Panc1 (cell line): ENCODE measurements at regions not wholly inside any gene's neighbourhood (a gene's known extent, or its start where the extent isn't known, plus 50 kb on each side); places are given as distances from the start of the nearest gene placed in this dataset.

ENCODE experiments used
- ATAC-seq: fragments of 200-7000 bp; cut with Tn5 transposase; 2 replicates; pipeline ENCODE4 v1.9.1; 2020; ENCODE audit warnings: mild to moderate bottlenecking, moderate library complexity
- BruUV-seq: library from RNA; stranded (reverse); fragments of 400-500 nt; replicated peaks from 2 replicates; lab custom pipeline; 2021; lab: Mats Ljungman, UMichigan
- CTCF ChIA-PET: fragments of 300-600 bp; sonication (Branson Sonifier 250); formaldehyde crosslinking; loops from one replicate; lab custom pipeline; 2022; ENCODE audit warnings: antibody characterized with exemption; lab: Charles Lee
- POLR2A ChIA-PET: fragments of 300-600 bp; sonication (Branson Sonifier 250); formaldehyde crosslinking; loops from one replicate; lab custom pipeline; 2022; ENCODE audit warnings: antibody characterized with exemption; lab: Charles Lee
- DNase-seq: peaks from one replicate; pipeline ENCODE4 v3.0.0-alpha.2; 2010; ENCODE audit warnings: low read depth, low spot score
- H3K27ac ChIP-seq: 2 replicates; pipeline ENCODE4 v1.5.1; 2011; ENCODE audit warnings: mild to moderate bottlenecking, low read length, inconsistent platforms
- H3K27me3 ChIP-seq: fragments of 200-500 bp; sonication (Bioruptor generic); 2 replicates; pipeline ENCODE4 v1.6.0; 2014; ENCODE audit warnings: low read length, inconsistent platforms; ENCODE audit not compliant: control insufficient read depth, insufficient read depth
- H3K36me3 ChIP-seq: fragments of 200-500 bp; sonication (Bioruptor generic); 2 replicates; pipeline ENCODE4 v1.5.1; 2014; ENCODE audit warnings: inconsistent platforms, mild to moderate bottlenecking, low read length, moderate library complexity; ENCODE audit not compliant: control insufficient read depth, insufficient read depth
- H3K4me1 ChIP-seq: 2 replicates; pipeline ENCODE4 v1.5.1; 2011; ENCODE audit warnings: inconsistent platforms, mild to moderate bottlenecking, low read length, moderate library complexity; ENCODE audit not compliant: control insufficient read depth, insufficient read depth
- H3K4me3 ChIP-seq, 2 experiments: 2 replicates each; pipeline ENCODE4 v1.5.1; 2011 to 2012; ENCODE audit warnings: low read depth in 2 of 2, low read length in 2 of 2, mild to moderate bottlenecking in 2 of 2, inconsistent platforms in 1 of 2, moderate library complexity in 1 of 2
- H3K9me3 ChIP-seq: fragments of 200-500 bp; sonication (Bioruptor generic); 2 replicates; pipeline ENCODE4 v1.5.1; 2014; ENCODE audit warnings: low read depth, mild to moderate bottlenecking, inconsistent platforms, low read length, moderate library complexity; ENCODE audit not compliant: control insufficient read depth, insufficient read depth
- POLR2AphosphoS5 ChIP-seq: IDR thresholded peaks from 2 replicates; pipeline ENCODE4 v1.6.1; 2012; ENCODE audit warnings: mild to moderate bottlenecking, low read depth, low read length, moderate library complexity
- SIN3A ChIP-seq: IDR thresholded peaks from 2 replicates; pipeline ENCODE4 v1.6.1; 2012; ENCODE audit warnings: low read depth, mild to moderate bottlenecking, low read length, moderate library complexity, borderline replicate concordance; ENCODE audit not compliant: insufficient read depth
- TCF7L2 ChIP-seq: IDR thresholded peaks from 2 replicates; pipeline ENCODE4 v1.6.1; 2011; ENCODE audit warnings: mild to moderate bottlenecking, low read depth, low read length, inconsistent platforms
- in situ Hi-C: cut with HindIII; loops from 2 replicates; pipeline ENCODE4 v1.10.0; 2016; ENCODE audit warnings: low sequenced_read_pairs, low pct_unique_long_range_greater_than_20kb
- intact Hi-C: fragments of 100-400 bp; cut with micrococcal nuclease; formaldehyde crosslinking; loops from one replicate; pipeline ENCODE4 v1.10.0; 2022; ENCODE audit not compliant: unreplicated experiment
- TF ChIP-seq, protein P1 (sequence below), 2 experiments: IDR thresholded peaks; 2 replicates each; pipeline ENCODE4 v1.6.1; 2011 to 2012; ENCODE audit warnings: low read depth in 2 of 2, control low read depth in 1 of 2, low read length in 1 of 2, mild to moderate bottlenecking in 1 of 2, moderate library complexity in 1 of 2; ENCODE audit not compliant: insufficient read depth in 1 of 2
- TF ChIP-seq, protein P2 (sequence below): fragments of 450-650 bp; IDR thresholded peaks from 2 replicates; pipeline ENCODE4 v1.5.1; 2017; ENCODE audit warnings: mild to moderate bottlenecking

DNA sequence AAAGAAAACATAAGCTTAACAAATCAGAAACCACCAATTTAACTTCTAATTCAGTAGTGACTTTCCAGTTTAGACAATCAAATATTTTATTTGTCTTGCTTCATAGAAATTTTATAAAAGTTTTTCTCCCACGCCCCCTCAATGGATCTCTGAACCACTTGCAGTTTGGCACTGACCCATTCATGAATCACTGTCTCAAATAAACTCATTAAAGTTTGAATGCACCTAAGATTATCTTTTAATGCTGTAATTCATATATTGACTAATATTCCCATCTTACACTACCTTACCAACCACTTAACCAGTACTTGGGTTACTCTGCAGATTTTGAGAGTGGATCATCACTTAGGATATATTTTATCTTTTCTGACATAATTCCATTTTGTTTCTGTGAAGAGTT, 880.2 kb downstream of the OTOL1 start:
- no peak overlapping the region for H3K4me3 ChIP-seq
- no TSS peak for BruUV-seq
- no peaks in the 10 kb centered on the region for H3K4me1 ChIP-seq
- ChIA-PET CTCF (no interaction called here), POLR2A (interaction anchor here (0.5 kb wide), 1 partner anchor 925 kb away, joined by 3 read pairs; no protein-coding TSS in a partner anchor)
- H3K27ac ChIP-seq, result no peak overlapping the region
- no peaks in the 10 kb centered on the region for H3K9me3 ChIP-seq
- H3K27me3 ChIP-seq, result no peaks in the 10 kb centered on the region
- intact Hi-C loops (no loop called here), in situ Hi-C loops (no loop called here)
- ATAC-seq, result no peak
- H3K36me3 ChIP-seq, result no peaks in the 10 kb centered on the region
- DNase-seq, result no peak
- no peak for TF ChIP-seq POLR2AphosphoS5
- TF ChIP-seq, protein P1, sequence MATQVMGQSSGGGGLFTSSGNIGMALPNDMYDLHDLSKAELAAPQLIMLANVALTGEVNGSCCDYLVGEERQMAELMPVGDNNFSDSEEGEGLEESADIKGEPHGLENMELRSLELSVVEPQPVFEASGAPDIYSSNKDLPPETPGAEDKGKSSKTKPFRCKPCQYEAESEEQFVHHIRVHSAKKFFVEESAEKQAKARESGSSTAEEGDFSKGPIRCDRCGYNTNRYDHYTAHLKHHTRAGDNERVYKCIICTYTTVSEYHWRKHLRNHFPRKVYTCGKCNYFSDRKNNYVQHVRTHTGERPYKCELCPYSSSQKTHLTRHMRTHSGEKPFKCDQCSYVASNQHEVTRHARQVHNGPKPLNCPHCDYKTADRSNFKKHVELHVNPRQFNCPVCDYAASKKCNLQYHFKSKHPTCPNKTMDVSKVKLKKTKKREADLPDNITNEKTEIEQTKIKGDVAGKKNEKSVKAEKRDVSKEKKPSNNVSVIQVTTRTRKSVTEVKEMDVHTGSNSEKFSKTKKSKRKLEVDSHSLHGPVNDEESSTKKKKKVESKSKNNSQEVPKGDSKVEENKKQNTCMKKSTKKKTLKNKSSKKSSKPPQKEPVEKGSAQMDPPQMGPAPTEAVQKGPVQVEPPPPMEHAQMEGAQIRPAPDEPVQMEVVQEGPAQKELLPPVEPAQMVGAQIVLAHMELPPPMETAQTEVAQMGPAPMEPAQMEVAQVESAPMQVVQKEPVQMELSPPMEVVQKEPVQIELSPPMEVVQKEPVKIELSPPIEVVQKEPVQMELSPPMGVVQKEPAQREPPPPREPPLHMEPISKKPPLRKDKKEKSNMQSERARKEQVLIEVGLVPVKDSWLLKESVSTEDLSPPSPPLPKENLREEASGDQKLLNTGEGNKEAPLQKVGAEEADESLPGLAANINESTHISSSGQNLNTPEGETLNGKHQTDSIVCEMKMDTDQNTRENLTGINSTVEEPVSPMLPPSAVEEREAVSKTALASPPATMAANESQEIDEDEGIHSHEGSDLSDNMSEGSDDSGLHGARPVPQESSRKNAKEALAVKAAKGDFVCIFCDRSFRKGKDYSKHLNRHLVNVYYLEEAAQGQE (IDR thresholded peaks at IDR 0.05; ENCODE audit: insufficient read depth in 1 of 2, low read depth in 2 of 2, low read length in 1 of 2), result no peak
- TF ChIP-seq, protein P2, sequence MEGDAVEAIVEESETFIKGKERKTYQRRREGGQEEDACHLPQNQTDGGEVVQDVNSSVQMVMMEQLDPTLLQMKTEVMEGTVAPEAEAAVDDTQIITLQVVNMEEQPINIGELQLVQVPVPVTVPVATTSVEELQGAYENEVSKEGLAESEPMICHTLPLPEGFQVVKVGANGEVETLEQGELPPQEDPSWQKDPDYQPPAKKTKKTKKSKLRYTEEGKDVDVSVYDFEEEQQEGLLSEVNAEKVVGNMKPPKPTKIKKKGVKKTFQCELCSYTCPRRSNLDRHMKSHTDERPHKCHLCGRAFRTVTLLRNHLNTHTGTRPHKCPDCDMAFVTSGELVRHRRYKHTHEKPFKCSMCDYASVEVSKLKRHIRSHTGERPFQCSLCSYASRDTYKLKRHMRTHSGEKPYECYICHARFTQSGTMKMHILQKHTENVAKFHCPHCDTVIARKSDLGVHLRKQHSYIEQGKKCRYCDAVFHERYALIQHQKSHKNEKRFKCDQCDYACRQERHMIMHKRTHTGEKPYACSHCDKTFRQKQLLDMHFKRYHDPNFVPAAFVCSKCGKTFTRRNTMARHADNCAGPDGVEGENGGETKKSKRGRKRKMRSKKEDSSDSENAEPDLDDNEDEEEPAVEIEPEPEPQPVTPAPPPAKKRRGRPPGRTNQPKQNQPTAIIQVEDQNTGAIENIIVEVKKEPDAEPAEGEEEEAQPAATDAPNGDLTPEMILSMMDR, result no peak

DNA sequence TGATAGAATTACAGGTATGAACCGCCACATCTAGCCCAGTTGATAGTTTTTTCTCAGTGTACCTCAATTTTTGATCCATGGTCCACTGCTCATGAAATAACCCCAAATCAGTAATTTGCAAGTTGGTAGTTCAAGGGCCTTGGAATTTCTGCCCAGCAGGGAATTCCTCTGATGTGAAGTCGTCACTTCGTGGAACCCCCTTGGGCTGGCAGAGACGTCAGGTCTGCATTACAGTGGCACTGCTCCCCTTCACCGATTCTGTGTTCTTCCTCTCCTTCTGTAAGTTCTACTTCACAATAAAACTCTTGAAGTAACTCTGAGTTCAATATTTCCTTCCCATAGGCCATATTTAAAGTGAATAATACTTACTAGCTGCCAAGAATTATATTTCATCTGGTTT, 881.0 kb downstream of the OTOL1 start:
- H3K4me1 ChIP-seq, result no peaks in the 10 kb centered on the region
- no peaks in the 10 kb centered on the region for H3K9me3 ChIP-seq
- intact Hi-C loops (no loop called here), in situ Hi-C loops (no loop called here)
- no peaks in the 10 kb centered on the region for H3K27me3 ChIP-seq
- no peak for ATAC-seq
- DNase-seq, result no peak
- BruUV-seq, result no TSS peak
- no peaks in the 10 kb centered on the region for H3K36me3 ChIP-seq
- H3K27ac ChIP-seq, result no peak overlapping the region
- ChIA-PET CTCF (interaction anchor here (0.7 kb wide), 1 partner anchor 179 kb away, joined by 3 read pairs; no protein-coding TSS in a partner anchor), POLR2A (no interaction called here)
- no peak for TF ChIP-seq POLR2AphosphoS5
- TF ChIP-seq, protein P1 (IDR thresholded peaks at IDR 0.05; ENCODE audit: insufficient read depth in 1 of 2, low read depth in 2 of 2, low read length in 1 of 2), result no peak
- no peak for TF ChIP-seq TCF7L2
- TF ChIP-seq, protein P2, result no peak
- TF ChIP-seq SIN3A, result no peak
- H3K4me3 ChIP-seq, result no peak overlapping the region
